ENCODE measurements at regions not wholly inside any gene's neighbourhood (a gene's known extent, or its start where the extent isn't known, plus 50 kb on each side); places are given as distances from the start of the nearest gene placed in this dataset.

DNA sequence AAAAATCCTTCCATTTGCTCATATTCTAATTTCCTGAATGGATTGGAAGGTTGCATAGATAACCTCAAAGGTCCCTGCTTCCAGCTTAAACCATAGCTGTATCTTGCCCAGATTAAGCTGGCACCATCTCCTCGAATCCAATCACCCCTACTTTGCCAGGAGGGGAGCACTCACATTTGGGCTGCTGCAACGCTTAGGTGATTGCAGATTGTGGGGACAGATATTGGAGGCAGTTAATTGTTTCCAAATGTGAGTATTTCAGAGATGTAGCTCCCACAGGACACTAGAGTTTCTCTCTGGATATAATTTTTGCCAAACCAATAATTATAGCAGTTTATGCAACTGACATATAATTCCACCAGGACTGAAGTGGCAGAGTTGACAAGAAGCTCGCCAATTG lies 53.5 kb upstream of the ACSL1 start:
- no peaks in the 10 kb centered on the region for H3K9me3 ChIP-seq
- no peak overlapping the region for H3K27ac ChIP-seq
- H3K4me3 ChIP-seq, result no peak overlapping the region
- 77 to 83% methylated on average over 3 of the region's 3 CpGs for WGBS, 2 donors
- TF ChIP-seq POLR2A (IDR thresholded peaks at IDR 0.05) (no peak), CTCF (IDR thresholded peaks at IDR 0.05) (no peak)
- no peaks in the 10 kb centered on the region for H3K36me3 ChIP-seq (replicated peaks in 1 of 2; ENCODE audit: insufficient read depth in 1 of 2, low read depth in 2 of 2)
- H3K4me1 ChIP-seq, result no peaks in the 10 kb centered on the region
- ATAC-seq, result no peak
- DNase-seq, result no peak
- intact Hi-C loops (cut with DNase I), result no loop called here
- no peaks in the 10 kb centered on the region for H3K27me3 ChIP-seq

GRCh38 chr4:184882276-184882675 lies 56.5 kb upstream of the ACSL1 start:
- 79 to 86% methylated on average over 10 of the region's 10 CpGs for WGBS, 2 donors
- no peaks in the 10 kb centered on the region for H3K4me1 ChIP-seq
- H3K9me3 ChIP-seq, result no peaks in the 10 kb centered on the region
- H3K27ac ChIP-seq, result no peak overlapping the region
- H3K4me3 ChIP-seq, result no peak overlapping the region
- no peak for ATAC-seq
- no peaks in the 10 kb centered on the region for H3K36me3 ChIP-seq (replicated peaks in 1 of 2; ENCODE audit: insufficient read depth in 1 of 2, low read depth in 2 of 2)
- H3K27me3 ChIP-seq, result no peaks in the 10 kb centered on the region
- intact Hi-C loops (cut with DNase I), result no loop called here
- no peak for DNase-seq
- TF ChIP-seq POLR2A (IDR thresholded peaks at IDR 0.05), result no peak
- no peak for TF ChIP-seq CTCF (IDR thresholded peaks at IDR 0.05)

DNA sequence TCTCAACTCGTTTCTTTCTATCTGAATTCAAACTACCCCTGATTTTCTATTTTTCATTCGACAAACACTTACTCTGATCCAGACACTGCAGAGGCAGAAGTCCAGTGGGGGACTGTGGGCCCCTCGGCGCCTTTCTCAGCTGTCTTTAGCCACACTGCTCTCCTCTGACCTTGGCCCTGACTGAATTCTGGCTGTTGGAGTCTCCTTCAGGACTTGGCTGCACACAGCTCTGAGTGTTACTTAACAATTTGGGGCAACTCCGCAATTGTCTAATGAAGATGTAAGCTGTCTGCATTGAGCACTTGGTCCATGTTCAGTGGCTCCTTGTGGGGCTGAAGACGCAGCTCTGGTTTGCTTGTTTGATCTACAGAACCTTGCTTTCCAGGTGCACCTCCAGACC lies 57.3 kb upstream of the ACSL1 start:
- H3K36me3 ChIP-seq (replicated peaks in 1 of 2; ENCODE audit: insufficient read depth in 1 of 2, low read depth in 2 of 2), result no peaks in the 10 kb centered on the region
- no peaks in the 10 kb centered on the region for H3K9me3 ChIP-seq
- no peak overlapping the region for H3K4me3 ChIP-seq
- TF ChIP-seq CTCF (IDR thresholded peaks at IDR 0.05) (no peak), POLR2A (IDR thresholded peaks at IDR 0.05) (no peak)
- H3K27me3 ChIP-seq, result no peaks in the 10 kb centered on the region
- WGBS, 2 donors, result 77 to 90% methylated on average over 6 of the region's 6 CpGs
- H3K27ac ChIP-seq, result no peak overlapping the region
- DNase-seq, result no peak
- ATAC-seq, result no peak
- intact Hi-C loops (cut with DNase I), result no loop called here
- no peaks in the 10 kb centered on the region for H3K4me1 ChIP-seq

- 45 to 50% methylated on average over 5 of the region's 5 CpGs for WGBS, 2 donors
- Histone ChIP-seq H3K9me3 (no peaks in the 10 kb centered on the region), H3K4me3 (no peak overlapping the region), H3K36me3 (replicated peaks in 1 of 2; ENCODE audit: insufficient read depth in 1 of 2, low read depth in 2 of 2) (no peaks in the 10 kb centered on the region), H3K27me3 (no peaks in the 10 kb centered on the region), H3K4me1 (no peaks in the 10 kb centered on the region), H3K27ac (no peak overlapping the region)
- no peak for TF ChIP-seq CTCF (IDR thresholded peaks at IDR 0.05)
- no peak for TF ChIP-seq POLR2A (IDR thresholded peaks at IDR 0.05)
- DNase-seq (no peak), ATAC-seq (no peak)
- intact Hi-C loops (cut with DNase I), result no loop called here
Observed at GRCh38 chr4:184884883-184885282, 59.1 kb upstream of the ACSL1 start.

- Histone ChIP-seq H3K36me3 (replicated peaks in 1 of 2; ENCODE audit: insufficient read depth in 1 of 2, low read depth in 2 of 2) (no peaks in the 10 kb centered on the region), H3K4me1 (no peaks in the 10 kb centered on the region), H3K27ac (no peak overlapping the region), H3K27me3 (no peaks in the 10 kb centered on the region), H3K9me3 (no peaks in the 10 kb centered on the region), H3K4me3 (no peak overlapping the region)
- ATAC-seq (no peak), DNase-seq (no peak)
- intact Hi-C loops (cut with DNase I), result no loop called here
- WGBS, 2 donors, result 92 to 96% methylated on average over 4 of the region's 4 CpGs
- TF ChIP-seq CTCF (IDR thresholded peaks at IDR 0.05) (no peak), POLR2A (IDR thresholded peaks at IDR 0.05) (no peak)
Observed at GRCh38 chr4:184885602-184886001, 59.8 kb upstream of the ACSL1 start.

Data from body of pancreas (tissue), 4 donors.